ENCODE measurements at regions not wholly inside any gene's neighbourhood (a gene's known extent, or its start where the extent isn't known, plus 50 kb on each side); places are given as distances from the start of the nearest gene placed in this dataset.

DNA sequence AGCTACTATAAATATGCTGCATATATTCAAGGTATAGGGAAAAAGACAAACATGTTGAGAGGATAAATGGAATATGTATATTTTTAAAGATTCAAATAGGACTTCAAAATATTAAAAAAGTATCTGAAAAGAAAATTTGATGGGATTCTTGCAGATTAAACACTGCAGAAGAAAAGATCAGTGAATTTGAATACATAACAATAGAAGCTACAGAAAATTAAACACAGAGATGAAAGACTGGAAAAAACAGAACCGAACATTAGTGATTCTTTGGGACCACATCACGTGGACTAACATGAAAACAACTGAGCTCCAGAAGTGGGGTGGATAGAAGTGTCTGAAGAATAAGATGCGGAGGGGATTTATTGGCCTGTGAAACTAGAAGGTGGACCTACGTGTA, 217.2 kb downstream of the RFC3 start:
- TF ChIP-seq POLR2A (IDR thresholded peaks at IDR 0.05; ENCODE audit: low read length): no peak
- no peak for TF ChIP-seq GATA1 (IDR thresholded peaks at IDR 0.05; ENCODE audit: low read depth, low read length)

All from erythroblast (primary cell).